Stimulated activated CD8-positive, alpha-beta memory T cell treated with anti-CD3 and anti-CD28 coated beads, Interleukin-7, amount 100 ng/mL, for 48 hours (primary cell): ENCODE measurements at regions not wholly inside any gene's neighbourhood (a gene's known extent, or its start where the extent isn't known, plus 50 kb on each side); places are given as distances from the start of the nearest gene placed in this dataset.

ENCODE experiments used
- DNase-seq, 2 donors: peaks; one replicate each; pipeline ENCODE4 v3.0.0-alpha.2; 2020; ENCODE audit warnings: low read depth in 1 of 2; ENCODE audit errors: extremely low read depth in 1 of 2

DNA sequence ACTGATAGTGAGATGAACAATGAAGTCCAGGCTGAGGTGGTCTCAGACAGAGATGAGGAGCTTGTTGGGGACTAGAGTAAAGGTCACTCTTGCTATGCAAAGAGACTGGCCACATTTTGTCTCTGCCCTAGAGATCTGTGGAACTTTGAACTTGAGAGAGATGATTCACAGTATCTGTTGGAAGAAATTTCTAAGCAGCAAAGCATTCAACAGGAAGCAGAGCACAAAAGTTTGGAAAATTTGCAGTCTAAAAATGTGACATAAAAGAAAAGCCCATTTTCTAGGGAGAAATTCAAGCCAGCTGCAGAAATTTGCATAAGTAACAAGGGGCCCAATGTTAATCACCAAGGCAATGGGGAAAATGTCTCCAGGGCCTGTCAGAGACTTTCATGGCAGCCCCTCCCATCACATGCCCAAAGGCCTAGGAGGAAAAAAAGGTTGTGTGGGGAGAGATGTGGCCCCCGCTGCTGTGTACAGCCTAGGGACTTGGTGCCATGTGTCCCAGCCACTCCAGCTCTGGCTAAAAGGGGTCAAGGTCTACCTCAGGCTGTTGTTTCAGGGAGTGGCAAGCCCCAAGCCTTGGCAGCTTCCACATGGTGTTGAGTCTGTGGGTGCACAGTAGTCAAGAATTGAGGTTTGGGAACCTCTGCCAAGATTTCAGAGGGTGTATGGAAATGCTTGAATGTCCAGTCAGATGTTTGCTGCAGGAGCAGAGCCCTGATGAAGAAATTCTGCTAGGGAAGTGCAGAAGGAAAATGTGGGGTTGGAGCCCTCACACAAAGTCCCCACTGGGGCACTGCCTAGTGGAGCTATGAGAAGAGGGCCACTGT lies 262.8 kb downstream of the DKK2 start:
- DNase-seq, result no peak

- no peak for DNase-seq
Observed at GRCh38 chr4:106767991-106768390, 268.1 kb downstream of the DKK2 start.

- no peak for DNase-seq
Observed at GRCh38 chr4:106766519-106766918, 269.6 kb downstream of the DKK2 start.

DNA sequence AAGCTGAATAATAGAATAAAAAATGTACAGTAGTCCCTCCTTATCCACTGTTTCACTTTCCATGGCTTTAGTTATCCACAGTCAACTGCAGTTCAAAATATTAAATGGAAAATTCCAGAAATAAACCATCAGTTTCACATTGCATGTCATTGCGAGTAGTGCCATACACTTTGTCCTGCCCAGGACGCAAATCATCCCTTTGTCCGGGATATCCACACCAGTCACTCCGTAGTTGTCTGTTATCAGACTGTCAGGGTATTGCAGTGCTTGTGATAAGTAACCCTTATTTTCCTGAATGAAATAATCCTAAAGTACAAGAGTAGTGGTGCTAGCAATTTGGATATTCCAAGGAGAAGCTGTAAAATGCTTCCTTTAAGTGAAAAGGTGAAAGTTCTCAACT lies 271.3 kb downstream of the DKK2 start:
- DNase-seq, result no peak

DNA sequence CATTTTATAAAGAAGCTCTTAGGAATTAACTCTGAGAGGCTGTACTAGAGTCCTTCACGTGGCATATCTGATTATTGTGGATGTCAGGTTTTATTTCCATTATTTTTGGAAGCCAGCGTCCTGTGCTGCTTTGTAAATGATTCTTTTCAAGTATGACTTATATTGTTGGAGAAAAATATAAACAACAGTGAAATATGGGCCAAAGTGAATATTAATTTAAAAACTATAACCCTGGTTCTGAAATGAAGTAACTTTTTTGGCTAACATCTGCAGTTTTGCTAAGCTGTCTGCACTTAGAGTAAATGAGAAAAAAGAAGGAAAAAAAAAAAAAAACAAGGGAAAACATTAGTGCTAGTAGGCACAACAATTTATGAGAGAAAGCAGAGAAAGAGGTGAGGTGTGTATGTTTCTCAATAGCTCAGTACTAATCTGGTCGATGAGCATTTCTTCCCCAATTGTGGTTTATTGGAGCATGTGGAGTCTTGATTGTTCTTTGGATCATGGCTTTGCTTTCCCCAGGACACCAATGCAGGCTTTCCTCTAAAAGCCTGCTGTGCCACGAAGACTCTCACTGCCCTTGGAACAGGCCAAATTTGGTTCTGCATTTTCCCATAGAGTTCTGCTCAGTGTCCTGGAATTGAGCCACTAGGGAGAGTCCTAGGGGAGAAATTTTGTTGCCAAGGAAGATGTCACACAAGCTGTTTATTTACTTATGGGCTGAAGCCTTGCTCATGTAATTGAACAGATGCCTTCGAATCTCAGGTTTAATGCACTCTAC lies 273.3 kb downstream of the DKK2 start:
- DNase-seq, result no peak

- DNase-seq, result no peak
Observed at GRCh38 chr4:106753426-106753825, 282.7 kb downstream of the DKK2 start.

- no peak for DNase-seq
Observed at GRCh38 chr4:106746451-106746850, 289.7 kb downstream of the DKK2 start.

DNA sequence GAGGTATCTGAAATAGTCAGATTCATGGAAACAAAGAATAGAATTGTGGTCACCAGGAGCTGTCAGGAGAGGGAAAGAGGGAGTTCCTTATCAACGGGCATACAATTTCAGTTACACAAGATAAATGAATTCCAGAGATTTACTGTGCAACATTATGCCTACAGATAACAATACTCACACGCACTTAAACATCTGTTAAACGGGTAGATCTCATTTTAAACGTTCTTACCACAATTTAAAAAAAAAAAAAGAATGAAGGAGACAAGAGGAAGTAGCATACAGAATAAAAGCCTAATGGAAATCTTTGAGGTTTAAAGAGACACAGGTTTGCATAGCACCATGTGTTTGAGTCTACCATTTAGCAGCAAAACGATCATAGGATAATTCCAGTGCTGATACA lies 298.0 kb downstream of the DKK2 start:
- no peak for DNase-seq

DNA sequence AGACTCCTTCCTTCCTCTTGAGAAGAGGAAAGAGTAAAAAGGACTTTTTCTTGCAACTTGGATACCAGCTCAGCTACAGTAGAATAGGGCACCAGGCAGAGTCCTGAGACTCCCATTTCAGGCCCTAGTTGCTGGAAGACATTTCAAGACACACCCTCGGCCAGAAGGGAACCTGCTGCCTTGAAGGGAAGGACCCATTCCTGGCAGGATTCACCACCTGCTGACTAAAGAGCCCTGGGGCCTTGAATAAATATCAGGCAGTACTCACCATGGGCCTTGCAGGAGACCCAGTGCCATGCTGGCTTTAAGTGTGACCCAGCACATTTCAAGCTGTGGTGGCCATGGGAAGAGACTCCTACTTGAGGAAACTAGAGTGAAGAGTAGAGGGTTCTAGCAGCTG lies 317.6 kb downstream of the DKK2 start:
- DNase-seq, result no peak

DNA sequence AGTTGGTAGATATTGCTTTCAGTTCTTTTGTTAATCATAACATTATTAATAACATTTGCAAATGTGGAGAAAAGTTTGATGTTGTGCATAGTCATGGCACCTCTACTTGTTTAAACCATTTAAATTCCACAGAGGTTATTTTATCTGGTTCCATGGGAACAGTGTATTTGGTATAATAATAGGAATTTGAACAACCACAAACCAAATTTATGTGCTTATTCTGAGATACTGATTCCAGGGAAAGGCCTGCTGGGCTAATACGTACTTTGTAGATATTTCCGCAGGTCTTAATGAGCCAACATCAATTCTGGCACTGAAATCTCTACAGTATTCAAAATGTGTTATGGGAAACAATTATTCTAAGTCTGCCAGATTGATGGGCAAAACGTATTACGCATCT lies 319.0 kb downstream of the DKK2 start:
- no peak for DNase-seq

DNA sequence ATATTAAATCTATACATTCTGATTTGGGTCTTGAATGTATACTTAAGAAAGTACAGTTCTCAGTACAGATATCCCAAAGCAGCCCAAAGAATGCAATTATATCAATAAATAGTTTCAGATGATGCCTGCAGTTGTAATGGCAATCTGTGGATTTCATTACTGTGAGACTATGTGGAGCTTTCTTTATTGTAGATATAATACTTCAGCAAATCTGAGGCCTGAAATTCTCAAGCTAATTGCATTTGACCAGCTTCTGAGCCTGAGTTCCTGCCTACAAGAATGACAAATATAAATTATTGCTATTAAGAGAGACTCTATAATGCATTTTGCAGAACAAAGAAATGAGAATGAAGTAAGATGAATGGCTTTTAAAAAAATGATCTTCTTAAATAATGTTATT lies 320.3 kb downstream of the DKK2 start:
- DNase-seq, result no peak

DNA sequence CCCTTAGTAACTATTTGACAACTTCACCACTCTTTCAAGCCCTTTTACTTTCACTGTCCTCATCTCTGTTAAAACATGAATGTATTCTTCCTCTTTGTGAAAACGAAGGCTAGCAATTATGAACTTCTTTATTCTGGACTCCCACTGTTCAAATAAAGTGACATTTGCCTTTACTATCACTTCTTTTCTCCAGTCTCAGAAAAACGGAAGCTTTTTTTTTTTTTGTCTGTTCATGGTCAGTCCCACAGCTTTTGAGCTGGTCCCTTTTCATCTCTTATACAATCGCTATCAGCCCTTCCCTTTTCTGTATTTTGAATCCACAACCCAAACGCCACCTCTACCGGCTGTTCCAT lies 327.7 kb downstream of the DKK2 start:
- no peak for DNase-seq

GRCh38 chr4:106707776-106708463 lies 328.2 kb downstream of the DKK2 start:
- no peak for DNase-seq

DNA sequence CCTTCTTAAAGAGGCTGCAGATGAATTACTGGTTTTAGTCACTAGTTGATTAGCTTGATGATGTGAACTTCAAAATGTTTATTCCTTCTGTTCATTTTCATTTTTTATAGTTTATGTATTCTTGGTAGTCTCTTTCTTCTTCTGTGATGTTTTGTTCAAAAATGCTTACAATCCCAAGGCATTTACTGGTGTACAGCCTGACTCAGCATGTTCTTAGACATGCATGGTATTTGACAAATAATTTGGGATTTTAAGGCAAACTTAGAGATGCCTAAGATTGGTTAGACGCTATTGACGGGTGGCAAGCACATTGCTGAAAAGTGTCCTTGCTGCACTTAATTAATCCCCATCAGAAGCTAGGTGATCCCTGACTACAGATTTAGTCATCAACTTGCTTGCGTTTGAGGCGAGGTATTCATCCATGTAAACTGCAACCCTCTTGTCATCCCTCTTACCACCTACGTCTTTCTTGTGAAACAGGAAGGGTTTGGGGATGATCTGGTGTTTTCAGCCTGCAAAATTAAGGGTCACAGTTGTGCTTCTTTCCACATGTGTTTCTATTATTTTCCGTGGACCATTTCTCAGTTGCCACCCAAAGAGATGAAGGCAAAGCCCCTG lies 331.8 kb downstream of the DKK2 start:
- DNase-seq, result no peak

GRCh38 chr4:106700321-106700720 lies 331.7 kb upstream of the GIMD1 start:
- no peak for DNase-seq

DNA sequence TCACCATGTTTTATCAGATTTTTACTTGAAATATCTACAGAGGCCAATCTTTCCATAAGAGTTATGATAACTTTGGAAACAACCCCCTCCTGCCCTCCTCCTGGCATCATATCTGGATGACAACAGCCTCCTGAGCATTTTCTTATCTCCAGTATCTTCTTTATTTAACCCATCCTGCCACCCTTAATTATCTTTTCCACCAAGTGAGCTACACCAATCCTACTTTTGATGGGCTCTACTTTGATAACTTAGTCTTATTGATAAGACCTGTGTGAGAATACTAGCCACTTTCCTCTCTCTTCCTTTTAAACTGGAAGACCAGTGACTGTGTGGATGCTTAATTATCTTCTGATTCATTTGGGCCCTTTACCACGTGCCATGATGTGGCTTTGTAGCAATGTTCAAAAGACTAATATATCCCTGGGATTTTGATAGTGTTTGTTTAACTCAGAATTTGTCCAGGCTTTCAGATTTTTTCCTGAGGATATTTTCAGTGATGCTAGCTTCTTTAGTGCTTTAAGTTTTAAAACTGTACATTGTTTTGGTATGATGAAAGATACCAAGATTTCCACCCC lies 330.1 kb upstream of the GIMD1 start:
- no peak for DNase-seq

- no peak for DNase-seq
Observed at GRCh38 chr4:106695501-106696262, 327.1 kb upstream of the GIMD1 start.

- DNase-seq, result no peak
Observed at GRCh38 chr4:106694232-106694631, 325.7 kb upstream of the GIMD1 start.

DNA sequence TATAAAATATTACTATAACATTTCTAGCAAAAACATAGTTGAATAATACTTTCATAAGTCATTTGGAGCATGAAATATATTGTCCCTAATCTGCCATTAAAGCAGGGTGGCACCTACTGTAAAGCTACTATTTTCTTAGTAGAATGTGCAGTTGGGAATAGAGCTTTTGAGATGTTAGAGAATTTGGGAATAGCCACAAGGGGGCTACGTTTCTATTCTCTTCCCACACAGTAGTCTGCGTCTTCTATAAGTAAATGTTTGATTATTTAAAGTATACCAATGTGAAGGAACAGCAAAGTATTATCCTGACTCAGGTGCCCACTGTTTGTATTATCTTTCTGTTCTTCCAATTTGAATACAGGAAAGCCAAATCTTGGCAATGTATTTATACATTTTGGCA lies 323.2 kb upstream of the GIMD1 start:
- no peak for DNase-seq

DNA sequence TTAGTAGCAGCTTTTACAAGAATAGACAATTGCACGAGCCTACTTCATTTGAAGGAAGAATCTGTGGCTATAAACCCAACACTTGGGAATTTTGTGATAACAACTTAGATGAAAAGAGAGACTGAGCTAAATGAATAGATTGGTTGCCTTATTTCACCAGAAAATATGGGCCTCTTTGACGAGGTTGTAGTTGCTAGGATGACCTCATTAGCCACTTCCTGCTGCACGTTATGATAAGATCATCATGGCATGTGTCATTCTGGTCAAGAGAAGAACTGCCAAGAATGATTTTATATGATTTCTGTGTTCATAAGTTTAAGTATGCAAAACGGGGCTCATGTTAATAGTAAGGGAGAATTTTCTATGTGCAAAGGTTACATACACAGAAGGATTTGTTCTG lies 321.9 kb upstream of the GIMD1 start:
- no peak for DNase-seq
